ENCODE measurements at regions not wholly inside any gene's neighbourhood (a gene's known extent, or its start where the extent isn't known, plus 50 kb on each side); places are given as distances from the start of the nearest gene placed in this dataset.
A peak's percentile ranks its signal among the peaks of the same experiment; 100 is the strongest.

DNA sequence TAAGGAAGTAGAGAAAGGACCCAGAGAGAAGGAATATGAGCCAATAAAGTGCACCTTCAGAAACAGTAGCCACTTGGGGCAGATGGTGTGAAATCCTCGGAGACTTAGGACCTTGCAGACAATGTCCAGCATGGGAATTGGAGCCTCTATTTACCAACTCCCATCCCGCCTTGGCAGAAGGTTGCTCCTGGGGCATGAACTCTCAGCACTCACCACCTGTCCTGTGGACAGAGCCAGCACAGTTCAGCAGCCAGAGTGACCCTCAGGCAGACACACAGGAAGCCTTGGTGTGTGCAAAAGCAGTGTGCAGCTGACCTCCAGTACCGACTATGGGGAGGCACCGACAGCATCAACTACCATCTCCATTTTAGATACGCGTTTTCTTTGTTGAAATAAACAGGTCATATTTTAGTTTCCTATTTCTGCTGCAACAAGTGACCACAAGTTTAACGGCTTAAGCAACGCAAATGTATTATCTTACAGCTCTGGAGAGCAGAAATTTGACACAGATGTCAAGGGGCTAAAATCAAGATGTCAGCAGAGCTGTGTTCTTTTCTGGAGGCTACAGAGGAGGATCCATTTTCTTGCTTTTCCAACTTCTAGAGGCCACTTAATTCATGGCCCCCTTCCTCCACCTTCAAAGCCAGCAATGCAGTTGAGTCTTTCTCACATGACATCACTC is 428.1 kb downstream of the MED13L start:
- no peaks in the 10 kb centered on the region for H3K4me1 Mint-ChIP-seq (ENCODE audit: low read depth)
- H3K9me3 Mint-ChIP-seq: peaks cover 7% of the 10 kb centered on the region
- H3K36me3 Mint-ChIP-seq (ENCODE audit: low read depth): no peaks in the 10 kb centered on the region
- no peak overlapping the region for H3K27ac Mint-ChIP-seq
- no peaks in the 10 kb centered on the region; the same call in 1 of the 2 replicates for H3K27me3 Mint-ChIP-seq (ENCODE audit: insufficient read depth)
- no peak for DNase-seq
- no peak overlapping the region for H3K4me3 Mint-ChIP-seq
- TF ChIP-seq, protein P1, sequence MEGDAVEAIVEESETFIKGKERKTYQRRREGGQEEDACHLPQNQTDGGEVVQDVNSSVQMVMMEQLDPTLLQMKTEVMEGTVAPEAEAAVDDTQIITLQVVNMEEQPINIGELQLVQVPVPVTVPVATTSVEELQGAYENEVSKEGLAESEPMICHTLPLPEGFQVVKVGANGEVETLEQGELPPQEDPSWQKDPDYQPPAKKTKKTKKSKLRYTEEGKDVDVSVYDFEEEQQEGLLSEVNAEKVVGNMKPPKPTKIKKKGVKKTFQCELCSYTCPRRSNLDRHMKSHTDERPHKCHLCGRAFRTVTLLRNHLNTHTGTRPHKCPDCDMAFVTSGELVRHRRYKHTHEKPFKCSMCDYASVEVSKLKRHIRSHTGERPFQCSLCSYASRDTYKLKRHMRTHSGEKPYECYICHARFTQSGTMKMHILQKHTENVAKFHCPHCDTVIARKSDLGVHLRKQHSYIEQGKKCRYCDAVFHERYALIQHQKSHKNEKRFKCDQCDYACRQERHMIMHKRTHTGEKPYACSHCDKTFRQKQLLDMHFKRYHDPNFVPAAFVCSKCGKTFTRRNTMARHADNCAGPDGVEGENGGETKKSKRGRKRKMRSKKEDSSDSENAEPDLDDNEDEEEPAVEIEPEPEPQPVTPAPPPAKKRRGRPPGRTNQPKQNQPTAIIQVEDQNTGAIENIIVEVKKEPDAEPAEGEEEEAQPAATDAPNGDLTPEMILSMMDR (IDR thresholded peaks at IDR 0.05): no peak

DNA sequence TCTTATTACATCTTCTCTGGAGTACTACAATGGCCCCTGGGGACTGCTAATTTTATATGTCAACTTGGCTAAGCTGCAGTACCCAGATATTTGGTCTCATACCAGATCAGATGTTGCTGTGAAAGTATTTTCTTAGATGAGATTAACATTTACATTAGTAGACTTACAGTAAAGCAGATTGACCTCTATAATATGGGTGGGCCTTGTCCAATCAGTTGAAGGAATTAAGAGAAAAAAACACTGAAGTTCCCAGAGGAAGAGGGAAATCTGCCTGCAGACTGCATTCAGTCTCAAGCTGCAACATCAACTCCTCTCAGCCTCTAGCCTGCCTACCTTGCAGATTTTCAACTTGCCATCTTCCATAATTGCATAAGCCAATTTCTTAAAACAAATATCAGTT is 430.1 kb downstream of the MED13L start:
- Mint-ChIP-seq H3K9me3 (peaks cover 7% of the 10 kb centered on the region), H3K27ac (no peak overlapping the region), H3K4me3 (no peak overlapping the region), H3K36me3 (ENCODE audit: low read depth) (no peaks in the 10 kb centered on the region), H3K27me3 (ENCODE audit: insufficient read depth) (peaks cover 6% of the 10 kb centered on the region), H3K4me1 (ENCODE audit: low read depth) (no peaks in the 10 kb centered on the region)
- DNase-seq: no peak
- TF ChIP-seq, protein P1 (IDR thresholded peaks at IDR 0.05): no peak

DNA sequence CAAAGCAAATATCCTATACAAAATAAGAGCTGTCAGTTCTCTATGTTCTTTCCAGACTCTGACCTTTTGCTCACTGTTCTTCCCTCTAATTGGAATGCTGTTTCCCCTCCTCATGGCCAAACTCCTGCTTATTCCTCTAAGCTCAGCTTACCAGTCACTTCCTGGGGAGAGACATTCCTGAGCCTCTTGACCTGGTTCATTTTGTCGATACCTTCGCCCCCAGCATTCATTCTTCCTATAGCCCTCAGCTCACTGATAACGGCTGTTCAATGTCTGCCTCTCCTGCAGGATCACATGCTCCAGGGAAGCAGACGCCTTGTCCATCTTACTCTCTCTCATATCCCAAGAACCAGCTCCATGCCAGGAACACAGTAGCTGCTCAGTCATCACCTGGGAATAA is 431.0 kb downstream of the MED13L start:
- TF ChIP-seq, protein P1 (IDR thresholded peaks at IDR 0.05): no peak
- no peaks in the 10 kb centered on the region for H3K36me3 Mint-ChIP-seq (ENCODE audit: low read depth)
- no peak overlapping the region for H3K27ac Mint-ChIP-seq
- H3K27me3 Mint-ChIP-seq (ENCODE audit: insufficient read depth): peaks cover 12% of the 10 kb centered on the region
- H3K4me3 Mint-ChIP-seq: no peak overlapping the region
- no peaks in the 10 kb centered on the region for H3K4me1 Mint-ChIP-seq (ENCODE audit: low read depth)
- H3K9me3 Mint-ChIP-seq: peaks cover 7% of the 10 kb centered on the region
- DNase-seq: no peak

DNA sequence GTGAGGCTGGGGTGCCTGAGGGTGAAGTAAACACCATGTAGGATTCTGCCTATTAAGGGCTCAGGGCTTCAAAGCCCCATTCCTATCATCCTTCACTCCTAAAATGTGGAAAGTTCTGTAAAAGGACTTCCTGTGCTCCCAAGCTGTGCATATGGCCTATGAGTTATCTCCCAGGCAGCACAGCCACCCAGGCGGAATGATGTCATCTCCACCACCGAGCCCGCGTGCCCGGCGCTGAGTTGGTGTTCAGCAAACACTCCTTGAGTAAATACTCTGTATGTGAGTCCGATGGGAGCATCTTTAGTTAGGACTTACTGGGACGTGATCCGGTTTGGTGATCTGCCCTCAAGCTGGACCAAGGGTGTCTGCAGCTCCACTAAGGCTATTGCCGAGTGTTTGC is 437.3 kb downstream of the MED13L start:
- peak; percentile 18 for DNase-seq
- Mint-ChIP-seq H3K36me3 (ENCODE audit: low read depth) (no peaks in the 10 kb centered on the region), H3K4me3 (no peak overlapping the region), H3K27me3 (ENCODE audit: insufficient read depth) (peaks cover 13% of the 10 kb centered on the region), H3K27ac (no peak overlapping the region), H3K4me1 (ENCODE audit: low read depth) (no peaks in the 10 kb centered on the region), H3K9me3 (no peaks in the 10 kb centered on the region)
- TF ChIP-seq, protein P1 (IDR thresholded peaks at IDR 0.05): no peak

DNA sequence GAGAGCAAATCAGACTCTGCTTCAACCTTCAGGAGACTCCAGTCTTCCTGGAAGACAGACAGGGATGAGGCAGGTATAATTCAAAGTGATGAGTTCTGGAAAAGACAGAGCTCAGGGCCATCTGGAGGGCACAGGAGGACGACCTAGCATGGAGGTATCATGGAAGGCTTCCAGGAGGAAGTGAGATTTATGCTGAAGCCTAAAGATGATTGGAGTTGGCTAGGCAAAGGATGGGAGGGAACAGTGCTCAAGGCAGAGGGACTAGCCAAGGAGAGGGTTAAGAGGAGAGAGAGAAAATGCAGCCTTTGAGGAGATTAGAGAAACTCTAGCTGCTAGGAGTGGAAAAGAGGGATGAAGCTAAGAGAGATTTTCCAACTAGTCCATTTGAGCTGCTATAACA is 438.5 kb downstream of the MED13L start:
- no peaks in the 10 kb centered on the region for H3K36me3 Mint-ChIP-seq (ENCODE audit: low read depth)
- no peak overlapping the region for H3K27ac Mint-ChIP-seq
- H3K4me1 Mint-ChIP-seq (ENCODE audit: low read depth): no peaks in the 10 kb centered on the region
- peaks cover 11% of the 10 kb centered on the region for H3K27me3 Mint-ChIP-seq (ENCODE audit: insufficient read depth)
- TF ChIP-seq, protein P1 (IDR thresholded peaks at IDR 0.05): no peak
- no peaks in the 10 kb centered on the region for H3K9me3 Mint-ChIP-seq
- no peak overlapping the region for H3K4me3 Mint-ChIP-seq
- DNase-seq: no peak
